Suprapubic skin (tissue), 4 donors: ENCODE measurements at regions not wholly inside any gene's neighbourhood (a gene's known extent, or its start where the extent isn't known, plus 50 kb on each side); places are given as distances from the start of the nearest gene placed in this dataset.

ENCODE experiments used
- DNase-seq, 2 donors: peaks; one replicate each; pipeline ENCODE4 v3.0.0-alpha.2; 2019; ENCODE audit warnings: low spot score in 2 of 2
- H3K27ac ChIP-seq: fragments of 200-600 bp; sonication (generic); one replicate; pipeline ENCODE4 v1.5.1; 2019
- H3K27me3 ChIP-seq: fragments of 200-600 bp; sonication (generic); one replicate; pipeline ENCODE4 v1.5.1; 2019
- H3K36me3 ChIP-seq: fragments of 200-600 bp; sonication (generic); one replicate; pipeline ENCODE4 v1.5.1; 2019
- H3K4me1 ChIP-seq: fragments of 200-600 bp; sonication (generic); one replicate; pipeline ENCODE4 v1.5.1; 2019
- H3K4me3 ChIP-seq: fragments of 200-600 bp; sonication (generic); one replicate; pipeline ENCODE4 v1.5.1; 2019; ENCODE audit warnings: mild to moderate bottlenecking
- H3K9me3 ChIP-seq: fragments of 200-600 bp; sonication (generic); one replicate; pipeline ENCODE4 v1.5.1; 2019
- EP300 ChIP-seq: sonication (generic); formaldehyde crosslinking; IDR thresholded peaks from one replicate; pipeline ENCODE4 v1.6.1; 2017; ENCODE audit warnings: antibody characterized with exemption
- POLR2A ChIP-seq, 2 donors: fragments of 450-650 bp; IDR thresholded peaks; one replicate each; pipeline ENCODE4 v1.6.1; 2017; ENCODE audit warnings: antibody characterized with exemption in 2 of 2, mild to moderate bottlenecking in 2 of 2, moderate library complexity in 2 of 2
- POLR2AphosphoS5 ChIP-seq, 3 donors: sonication (generic); formaldehyde crosslinking; IDR thresholded peaks; one replicate each; pipeline ENCODE4 v1.6.1; 2017; ENCODE audit warnings: antibody characterized with exemption in 3 of 3
- WGBS: methylation state at CpG from one replicate; pipeline ENCODE4 v1.1.5; 2018; 5-methylcytosine and 5-hydroxymethylcytosine counted together
- TF ChIP-seq, protein P1 (sequence below), 2 donors: fragments of 200-600 bp in 1 of 2; fragments of 450-650 bp in 1 of 2; sonication (generic) in 1 of 2; IDR thresholded peaks; one replicate each; pipeline ENCODE4 v1.5.1; 2016 to 2019; ENCODE audit warnings: antibody characterized with exemption in 2 of 2, mild to moderate bottlenecking in 1 of 2, moderate library complexity in 1 of 2

GRCh38 chr13:73599232-73600128, 534.7 kb downstream of the KLF12 start:
- TF ChIP-seq, protein P1, sequence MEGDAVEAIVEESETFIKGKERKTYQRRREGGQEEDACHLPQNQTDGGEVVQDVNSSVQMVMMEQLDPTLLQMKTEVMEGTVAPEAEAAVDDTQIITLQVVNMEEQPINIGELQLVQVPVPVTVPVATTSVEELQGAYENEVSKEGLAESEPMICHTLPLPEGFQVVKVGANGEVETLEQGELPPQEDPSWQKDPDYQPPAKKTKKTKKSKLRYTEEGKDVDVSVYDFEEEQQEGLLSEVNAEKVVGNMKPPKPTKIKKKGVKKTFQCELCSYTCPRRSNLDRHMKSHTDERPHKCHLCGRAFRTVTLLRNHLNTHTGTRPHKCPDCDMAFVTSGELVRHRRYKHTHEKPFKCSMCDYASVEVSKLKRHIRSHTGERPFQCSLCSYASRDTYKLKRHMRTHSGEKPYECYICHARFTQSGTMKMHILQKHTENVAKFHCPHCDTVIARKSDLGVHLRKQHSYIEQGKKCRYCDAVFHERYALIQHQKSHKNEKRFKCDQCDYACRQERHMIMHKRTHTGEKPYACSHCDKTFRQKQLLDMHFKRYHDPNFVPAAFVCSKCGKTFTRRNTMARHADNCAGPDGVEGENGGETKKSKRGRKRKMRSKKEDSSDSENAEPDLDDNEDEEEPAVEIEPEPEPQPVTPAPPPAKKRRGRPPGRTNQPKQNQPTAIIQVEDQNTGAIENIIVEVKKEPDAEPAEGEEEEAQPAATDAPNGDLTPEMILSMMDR (IDR thresholded peaks at IDR 0.05): no peak
- TF ChIP-seq POLR2AphosphoS5 (IDR thresholded peaks at IDR 0.05) (no peak), EP300 (no peak), POLR2A (IDR thresholded peaks at IDR 0.05) (no peak)
- no peak overlapping the region for H3K27ac ChIP-seq
- no peak overlapping the region for H3K4me3 ChIP-seq
- no peaks in the 10 kb centered on the region for H3K9me3 ChIP-seq
- H3K36me3 ChIP-seq: no peaks in the 10 kb centered on the region
- WGBS: 95% methylated on average over 9 of the region's 9 CpGs
- no peaks in the 10 kb centered on the region for H3K27me3 ChIP-seq
- DNase-seq: no peak
- H3K4me1 ChIP-seq: no peaks in the 10 kb centered on the region

DNA sequence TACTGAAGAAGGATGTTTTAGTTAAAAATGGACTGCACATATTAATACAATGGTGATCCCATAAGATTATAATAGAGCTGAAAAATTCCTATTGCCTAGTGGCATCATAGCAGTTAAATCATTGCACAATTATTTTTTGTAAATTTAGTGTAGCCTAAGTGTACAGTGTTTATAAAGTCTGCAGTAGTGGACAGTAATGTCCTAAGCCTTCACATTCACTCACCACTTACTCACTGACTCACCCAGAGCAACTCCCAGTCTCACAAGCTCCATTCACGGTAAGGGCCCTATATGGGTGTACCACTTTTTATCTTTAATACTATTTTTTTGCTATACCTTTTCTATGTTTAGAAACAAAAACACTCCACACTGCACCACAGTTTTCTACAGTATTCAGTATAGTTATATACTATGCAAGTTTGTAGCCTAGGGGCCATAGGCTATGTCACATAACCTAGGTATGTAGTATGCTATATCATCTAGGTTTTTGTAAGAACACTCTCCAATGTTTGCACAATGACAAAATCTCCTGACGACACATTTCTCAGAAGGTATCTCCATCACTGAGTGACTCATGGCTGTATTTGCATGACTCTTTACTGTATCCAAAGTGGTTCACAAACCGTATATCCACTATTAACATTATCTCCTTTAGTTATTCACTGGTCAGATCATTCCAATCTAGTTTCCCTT, 536.0 kb downstream of the KLF12 start:
- WGBS: 75% methylated on average over 3 of the region's 3 CpGs
- TF ChIP-seq, protein P1 (IDR thresholded peaks at IDR 0.05): no peak
- H3K27ac ChIP-seq: no peak overlapping the region
- no peaks in the 10 kb centered on the region for H3K27me3 ChIP-seq
- H3K36me3 ChIP-seq: no peaks in the 10 kb centered on the region
- H3K4me3 ChIP-seq: no peak overlapping the region
- no peaks in the 10 kb centered on the region for H3K4me1 ChIP-seq
- no peak for DNase-seq
- no peaks in the 10 kb centered on the region for H3K9me3 ChIP-seq

- Histone ChIP-seq H3K27ac (no peak overlapping the region), H3K27me3 (no peaks in the 10 kb centered on the region), H3K9me3 (no peaks in the 10 kb centered on the region), H3K4me3 (no peak overlapping the region), H3K36me3 (no peaks in the 10 kb centered on the region), H3K4me1 (no peaks in the 10 kb centered on the region)
- TF ChIP-seq, protein P1 (IDR thresholded peaks at IDR 0.05): no peak
- TF ChIP-seq POLR2AphosphoS5 (IDR thresholded peaks at IDR 0.05): no peak
- TF ChIP-seq POLR2A (IDR thresholded peaks at IDR 0.05): no peak
- no peak for TF ChIP-seq EP300
- 43% methylated on average over 1 of the region's 1 CpG for WGBS
- no peak for DNase-seq
Observed at GRCh38 chr13:73596382-73596781, 537.6 kb downstream of the KLF5 start.

DNA sequence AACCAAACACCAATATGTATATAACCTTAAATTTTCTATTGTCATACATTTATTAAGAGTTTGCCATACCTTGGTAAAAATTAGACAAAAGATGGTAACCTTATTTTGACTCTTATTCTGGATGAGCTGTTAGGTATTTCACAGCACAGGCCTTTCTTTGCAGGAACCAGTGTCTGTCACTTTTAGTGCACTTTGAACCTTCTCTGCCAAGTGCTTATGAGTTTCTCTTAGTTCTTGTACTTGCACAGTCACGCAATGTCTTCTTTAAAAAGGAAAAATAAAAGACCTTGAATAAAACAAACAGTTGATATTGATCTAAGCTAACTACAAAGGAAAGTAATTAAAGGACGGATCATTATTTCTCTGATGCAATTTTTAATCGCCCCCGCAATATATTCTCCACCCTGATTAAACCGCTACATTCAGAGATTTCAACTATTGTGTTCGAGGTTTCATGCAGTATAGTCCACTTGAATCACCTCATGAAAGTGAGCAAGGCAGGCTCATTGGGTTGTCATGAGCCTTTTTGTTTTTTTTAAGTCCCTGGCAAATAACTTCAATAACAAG, 534.5 kb downstream of the KLF5 start:
- TF ChIP-seq POLR2AphosphoS5 (IDR thresholded peaks at IDR 0.05) (no peak), EP300 (no peak), POLR2A (IDR thresholded peaks at IDR 0.05) (no peak)
- TF ChIP-seq, protein P1 (IDR thresholded peaks at IDR 0.05): no peak
- no peaks in the 10 kb centered on the region for H3K4me1 ChIP-seq
- no peak overlapping the region for H3K4me3 ChIP-seq
- DNase-seq: no peak
- H3K9me3 ChIP-seq: no peaks in the 10 kb centered on the region
- H3K27me3 ChIP-seq: no peaks in the 10 kb centered on the region
- H3K36me3 ChIP-seq: no peaks in the 10 kb centered on the region
- WGBS: 81% methylated on average over 6 of the region's 6 CpGs
- no peak overlapping the region for H3K27ac ChIP-seq

DNA sequence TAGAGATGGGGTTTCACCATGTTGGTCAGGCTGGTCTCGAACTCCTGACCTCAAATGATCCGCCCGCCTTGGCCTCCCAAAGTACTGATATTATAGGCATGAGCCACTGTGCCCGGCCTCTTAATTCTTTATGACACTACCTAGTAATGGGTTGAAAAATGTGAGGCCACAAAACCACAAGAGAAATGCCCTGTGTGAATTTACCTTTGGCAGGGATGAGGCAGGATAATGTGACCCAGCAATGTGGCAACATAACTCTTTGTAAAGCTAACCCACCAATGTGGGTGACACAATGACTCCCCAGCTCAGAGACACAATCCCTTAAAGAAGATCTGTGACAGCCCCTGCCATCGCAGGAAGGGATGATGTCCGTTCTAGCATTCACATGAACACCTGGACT, 533.1 kb downstream of the KLF5 start:
- Histone ChIP-seq H3K9me3 (no peaks in the 10 kb centered on the region), H3K27me3 (no peaks in the 10 kb centered on the region), H3K36me3 (no peaks in the 10 kb centered on the region), H3K27ac (no peak overlapping the region), H3K4me3 (no peak overlapping the region), H3K4me1 (no peaks in the 10 kb centered on the region)
- TF ChIP-seq POLR2A (IDR thresholded peaks at IDR 0.05) (no peak), EP300 (no peak), POLR2AphosphoS5 (IDR thresholded peaks at IDR 0.05) (no peak)
- TF ChIP-seq, protein P1 (IDR thresholded peaks at IDR 0.05): no peak
- no peak for DNase-seq
- WGBS: 85% methylated on average over 6 of the region's 6 CpGs
